ENCODE measurements at regions not wholly inside any gene's neighbourhood (a gene's known extent, or its start where the extent isn't known, plus 50 kb on each side); places are given as distances from the start of the nearest gene placed in this dataset.
A peak's percentile ranks its signal among the peaks of the same experiment; 100 is the strongest.

DNA sequence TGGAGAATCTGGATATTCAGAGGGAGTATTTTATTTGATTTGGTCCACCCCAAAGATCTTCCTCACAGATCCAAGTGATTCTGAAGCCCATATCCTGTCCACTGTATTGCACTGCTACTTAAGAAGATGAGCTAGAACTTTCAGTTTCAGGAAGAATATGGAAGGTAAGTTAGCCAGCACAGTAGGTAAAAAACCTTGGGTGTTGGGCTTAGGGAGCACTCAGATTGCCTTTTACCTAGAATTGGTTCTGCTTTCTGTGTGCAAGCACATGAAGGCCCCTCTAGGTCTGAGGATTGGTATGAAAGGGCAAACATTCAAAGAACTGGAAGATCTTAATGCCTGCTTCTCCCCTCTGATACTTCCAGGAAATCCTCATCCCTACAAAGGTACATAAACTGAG lies 146.7 kb upstream of the COL1A2 start:
- TF ChIP-seq, protein P1, sequence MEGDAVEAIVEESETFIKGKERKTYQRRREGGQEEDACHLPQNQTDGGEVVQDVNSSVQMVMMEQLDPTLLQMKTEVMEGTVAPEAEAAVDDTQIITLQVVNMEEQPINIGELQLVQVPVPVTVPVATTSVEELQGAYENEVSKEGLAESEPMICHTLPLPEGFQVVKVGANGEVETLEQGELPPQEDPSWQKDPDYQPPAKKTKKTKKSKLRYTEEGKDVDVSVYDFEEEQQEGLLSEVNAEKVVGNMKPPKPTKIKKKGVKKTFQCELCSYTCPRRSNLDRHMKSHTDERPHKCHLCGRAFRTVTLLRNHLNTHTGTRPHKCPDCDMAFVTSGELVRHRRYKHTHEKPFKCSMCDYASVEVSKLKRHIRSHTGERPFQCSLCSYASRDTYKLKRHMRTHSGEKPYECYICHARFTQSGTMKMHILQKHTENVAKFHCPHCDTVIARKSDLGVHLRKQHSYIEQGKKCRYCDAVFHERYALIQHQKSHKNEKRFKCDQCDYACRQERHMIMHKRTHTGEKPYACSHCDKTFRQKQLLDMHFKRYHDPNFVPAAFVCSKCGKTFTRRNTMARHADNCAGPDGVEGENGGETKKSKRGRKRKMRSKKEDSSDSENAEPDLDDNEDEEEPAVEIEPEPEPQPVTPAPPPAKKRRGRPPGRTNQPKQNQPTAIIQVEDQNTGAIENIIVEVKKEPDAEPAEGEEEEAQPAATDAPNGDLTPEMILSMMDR (IDR thresholded peaks at IDR 0.05) = no peak
- DNase-seq (ENCODE audit: low spot score) = no peak
- ATAC-seq (ENCODE audit: low FRiP score) = no peak

DNA sequence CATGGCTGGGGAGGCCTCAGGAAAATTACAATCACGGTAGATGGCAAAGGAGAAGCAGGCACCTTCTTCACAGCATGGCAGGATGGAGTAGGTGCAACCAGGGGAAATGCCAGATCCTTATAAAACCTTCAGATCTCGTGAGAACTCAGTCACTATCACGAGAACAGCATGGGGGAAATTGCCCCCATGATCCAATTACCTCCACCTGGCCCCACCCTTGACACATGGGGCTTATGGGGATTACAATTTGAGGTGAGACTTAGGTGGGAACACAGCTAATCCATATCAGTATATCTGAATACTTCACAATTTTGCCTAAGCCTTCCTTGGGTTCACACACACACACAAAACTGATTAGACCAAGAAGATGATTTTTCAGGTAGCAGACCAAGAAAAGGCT lies 145.1 kb upstream of the COL1A2 start:
- TF ChIP-seq, protein P1 (IDR thresholded peaks at IDR 0.05) = no peak
- ATAC-seq (ENCODE audit: low FRiP score) (no peak), DNase-seq (ENCODE audit: low spot score) (no peak)

GRCh38 chr7:94250124-94250523 lies 144.6 kb upstream of the COL1A2 start:
- DNase-seq (ENCODE audit: low spot score) (no peak), ATAC-seq (ENCODE audit: low FRiP score) (peak; percentile 49)
- TF ChIP-seq, protein P1 (IDR thresholded peaks at IDR 0.05) = no peak

- ATAC-seq (ENCODE audit: low FRiP score) (no peak), DNase-seq (ENCODE audit: low spot score) (no peak)
- TF ChIP-seq, protein P1 (IDR thresholded peaks at IDR 0.05) = no peak
Observed at GRCh38 chr7:94250987-94251386, 143.7 kb upstream of the COL1A2 start.

DNA sequence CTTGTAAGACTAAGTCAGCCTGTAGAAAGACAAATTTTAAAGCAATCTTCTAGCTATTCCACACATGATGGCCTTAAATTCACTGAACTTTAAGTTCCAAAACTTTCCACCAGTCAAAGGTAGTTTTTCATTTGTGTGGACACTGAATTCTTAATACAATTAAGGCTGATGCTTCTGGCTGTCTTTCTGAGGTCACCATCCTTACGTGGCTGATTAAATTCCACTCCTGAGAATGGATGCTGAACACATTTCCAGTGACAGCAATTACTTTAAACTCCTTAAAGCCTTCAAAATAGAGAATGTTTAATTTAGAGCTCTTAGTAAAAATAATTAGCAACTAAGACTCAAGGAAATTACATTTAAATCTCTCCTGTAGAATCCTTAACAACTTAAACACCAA lies 142.6 kb upstream of the COL1A2 start:
- TF ChIP-seq, protein P1 (IDR thresholded peaks at IDR 0.05) = no peak
- DNase-seq (ENCODE audit: low spot score) (no peak), ATAC-seq (ENCODE audit: low FRiP score) (no peak)

DNA sequence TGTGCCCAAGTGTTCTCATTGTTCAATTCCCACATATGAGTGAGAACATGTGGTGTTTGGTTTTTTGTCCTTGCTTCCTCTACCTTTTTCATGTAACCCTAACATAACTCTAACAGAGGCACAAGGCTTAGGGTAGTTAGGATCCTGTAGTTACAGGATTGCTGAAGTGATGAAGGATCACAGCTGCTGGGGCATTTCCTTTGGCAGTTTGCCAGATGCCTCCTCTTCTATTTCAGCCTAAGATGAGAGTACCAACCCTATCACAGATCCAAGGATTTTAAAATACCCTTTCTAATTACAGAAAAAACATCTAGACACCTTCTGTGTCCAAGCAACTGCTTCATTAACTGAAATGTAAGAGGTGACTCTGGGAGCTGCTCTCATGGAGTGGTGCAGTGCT lies 141.7 kb upstream of the COL1A2 start:
- ATAC-seq (ENCODE audit: low FRiP score) (no peak), DNase-seq (ENCODE audit: low spot score) (no peak)
- TF ChIP-seq, protein P1 (IDR thresholded peaks at IDR 0.05) = no peak

GRCh38 chr7:94253686-94254085 lies 141.0 kb upstream of the COL1A2 start:
- ATAC-seq (ENCODE audit: low FRiP score) = no peak
- TF ChIP-seq, protein P1 (IDR thresholded peaks at IDR 0.05) = no peak

More at GRCh38 chr7:94253686-94254085, 141.0 kb upstream of the COL1A2 start:
- no peak for DNase-seq (ENCODE audit: low spot score)

Data from omental fat pad (tissue), 3 donors.